HG02870 (cell line): ENCODE measurements at regions not wholly inside any gene's neighbourhood (a gene's known extent, or its start where the extent isn't known, plus 50 kb on each side); places are given as distances from the start of the nearest gene placed in this dataset.

ENCODE experiments used
- ATAC-seq: cut with Tn5 transposase; IDR thresholded peaks from one replicate; pipeline ENCODE4 v1.9.1; 2021; ENCODE audit warnings: mild to moderate bottlenecking, moderate library complexity; ENCODE audit not compliant: unreplicated experiment

DNA sequence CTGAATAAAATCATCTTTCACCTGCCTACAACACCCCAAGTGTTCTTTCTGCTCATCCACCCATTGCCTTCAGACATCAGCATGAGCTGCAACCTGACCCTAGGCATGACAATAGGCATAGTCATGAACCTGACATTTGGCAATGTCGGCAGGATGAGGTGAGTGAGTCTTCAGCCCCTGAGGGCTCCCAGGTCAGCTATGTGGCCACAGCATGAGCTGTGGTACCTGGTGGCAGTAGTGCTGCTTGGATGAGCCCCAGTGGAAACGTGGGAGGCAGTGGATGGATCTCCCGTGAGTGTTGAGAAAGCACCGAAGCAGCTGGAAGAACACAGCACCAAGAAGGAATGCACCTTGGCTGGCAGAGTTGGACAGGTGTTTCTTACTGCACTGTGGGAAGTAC, 334.8 kb upstream of the FAR2 start:
- no peak for ATAC-seq

GRCh38 chr12:28817524-28817923, 331.6 kb upstream of the FAR2 start:
- ATAC-seq, result no peak

GRCh38 chr12:28824193-28824846, 324.8 kb upstream of the FAR2 start:
- ATAC-seq, result no peak

GRCh38 chr12:28824849-28825248, 324.2 kb upstream of the FAR2 start:
- ATAC-seq, result no peak

GRCh38 chr12:28826766-28827165, 322.3 kb upstream of the FAR2 start:
- ATAC-seq, result no peak

GRCh38 chr12:28827861-28828260, 321.2 kb upstream of the FAR2 start:
- no peak for ATAC-seq

DNA sequence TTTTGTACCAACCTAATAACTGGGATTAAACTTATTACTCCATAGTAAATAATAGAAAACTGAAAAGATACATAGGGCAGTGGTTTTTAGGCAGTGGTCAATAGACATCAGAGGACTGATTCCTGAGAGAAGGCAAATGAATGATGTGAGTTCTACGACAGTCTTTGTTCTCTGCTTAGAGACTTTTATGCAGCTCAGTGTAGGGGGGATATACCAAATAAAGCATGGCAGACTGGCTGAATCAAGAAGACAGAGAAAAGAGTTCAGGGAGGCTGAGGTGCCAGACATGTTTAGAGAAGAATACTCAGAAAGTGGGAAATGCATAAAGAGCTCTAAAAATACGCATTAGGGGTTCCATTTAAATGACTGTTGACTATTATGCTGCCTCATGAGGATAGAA, 320.8 kb upstream of the FAR2 start:
- ATAC-seq, result no peak

DNA sequence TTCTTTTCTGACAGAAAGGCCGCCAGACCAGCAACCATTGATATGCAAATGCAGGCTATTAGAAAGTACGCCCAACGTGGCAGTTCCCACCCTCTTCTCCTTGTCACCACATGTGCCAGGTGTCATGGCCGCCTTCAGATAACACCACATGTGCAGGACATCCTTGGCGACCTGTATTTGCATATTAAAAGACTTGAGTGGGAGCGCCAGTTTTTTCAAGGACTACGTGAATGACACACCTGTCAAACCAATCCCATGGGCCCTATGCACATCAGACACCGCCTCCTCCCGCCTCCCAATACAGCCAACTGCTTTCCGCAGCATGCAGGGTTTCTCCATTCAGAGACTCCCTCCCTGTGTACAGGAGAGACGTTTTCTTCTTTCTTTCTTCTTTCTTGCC, 318.6 kb upstream of the FAR2 start:
- no peak for ATAC-seq

- no peak for ATAC-seq
Measured at GRCh38 chr12:28844718-28845117, 304.4 kb upstream of the FAR2 start.

- no peak for ATAC-seq
Measured at GRCh38 chr12:28851781-28852180, 297.3 kb upstream of the FAR2 start.

DNA sequence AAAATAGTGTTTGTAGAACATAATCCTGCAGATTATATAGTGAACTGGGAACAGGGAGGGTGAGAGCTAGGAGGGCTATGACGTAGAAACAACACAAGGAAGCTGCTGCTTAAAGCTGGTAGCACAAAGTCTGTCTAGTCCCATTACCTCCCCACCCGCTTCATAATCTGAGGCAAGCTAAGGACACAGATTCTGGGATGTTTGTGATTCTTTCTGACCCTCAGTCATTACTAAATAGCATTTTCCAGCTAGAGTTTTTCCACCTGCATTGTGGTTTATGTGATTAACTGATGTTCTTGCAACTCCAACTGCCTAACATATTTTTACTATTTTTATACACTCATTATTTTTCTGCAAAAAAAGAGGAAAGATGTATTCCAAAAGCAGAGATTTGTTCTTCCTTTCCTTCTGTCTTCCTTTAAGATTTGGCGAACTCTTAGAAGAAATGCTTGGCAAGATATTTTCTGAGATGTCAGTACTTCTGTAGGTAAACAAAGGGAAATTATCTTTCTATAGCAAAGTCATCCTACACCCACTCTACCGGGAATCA, 293.2 kb upstream of the FAR2 start:
- ATAC-seq, result no peak

DNA sequence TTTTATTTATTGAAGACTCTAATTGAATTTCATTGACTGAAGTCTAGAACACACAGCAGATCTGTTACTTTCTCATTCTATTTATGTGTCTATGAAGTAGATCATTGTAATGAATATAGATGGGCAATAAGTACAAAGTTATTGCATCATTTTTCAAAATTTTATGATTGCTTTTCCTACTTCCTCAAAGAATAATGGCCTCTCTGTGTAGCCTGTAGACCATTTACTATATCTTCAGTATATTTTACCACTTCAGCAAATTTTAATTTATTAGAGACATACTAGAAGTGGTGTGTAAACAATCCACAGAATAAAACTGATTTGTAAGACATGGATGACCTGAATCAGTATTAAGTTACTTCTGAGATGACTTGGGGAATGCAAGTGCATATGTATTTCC, 291.7 kb upstream of the FAR2 start:
- no peak for ATAC-seq

GRCh38 chr12:28859551-28859950, 289.5 kb upstream of the FAR2 start:
- ATAC-seq, result no peak

- ATAC-seq, result no peak
Measured at GRCh38 chr12:28865776-28866175, 283.3 kb upstream of the FAR2 start.

DNA sequence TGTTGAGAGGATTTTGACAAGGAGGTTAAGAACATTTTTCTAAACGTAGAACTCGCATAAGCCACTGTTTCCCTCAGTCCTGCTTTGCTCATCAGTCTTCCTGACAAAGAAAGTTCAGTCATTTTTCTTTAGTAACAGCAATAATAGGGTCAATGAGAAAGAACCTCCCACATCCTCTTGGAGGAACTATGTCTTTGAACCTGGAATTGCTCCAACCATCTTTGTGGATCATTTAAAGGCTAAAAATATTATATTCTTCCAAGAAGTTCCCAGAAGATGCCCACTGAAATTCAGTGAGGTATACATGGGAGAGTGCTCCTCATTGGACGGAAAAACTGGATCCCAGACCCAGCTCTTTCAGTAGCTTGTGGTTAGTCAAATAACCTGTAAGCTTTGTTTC, 282.8 kb upstream of the FAR2 start:
- no peak for ATAC-seq

GRCh38 chr12:28866715-28867503, 282.2 kb upstream of the FAR2 start:
- ATAC-seq, result no peak

DNA sequence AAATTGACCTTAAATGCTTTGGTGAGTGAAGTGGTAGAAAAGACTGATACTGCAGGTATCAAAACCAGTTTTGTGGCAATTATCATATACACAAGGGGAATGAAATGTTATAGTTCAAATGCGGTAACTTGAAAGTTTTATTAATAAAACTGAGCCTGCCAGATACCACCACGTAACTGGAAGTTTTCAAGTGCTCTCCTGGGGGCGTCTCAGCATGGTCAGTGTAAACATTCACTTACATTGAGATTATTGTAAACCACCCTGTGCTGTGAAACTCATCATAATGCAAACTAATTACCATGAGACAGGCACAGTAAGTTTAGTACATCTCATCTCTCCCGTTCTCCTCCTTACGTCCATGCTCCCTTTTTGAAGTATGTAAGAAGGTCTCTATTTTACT, 280.7 kb upstream of the FAR2 start:
- ATAC-seq, result no peak

DNA sequence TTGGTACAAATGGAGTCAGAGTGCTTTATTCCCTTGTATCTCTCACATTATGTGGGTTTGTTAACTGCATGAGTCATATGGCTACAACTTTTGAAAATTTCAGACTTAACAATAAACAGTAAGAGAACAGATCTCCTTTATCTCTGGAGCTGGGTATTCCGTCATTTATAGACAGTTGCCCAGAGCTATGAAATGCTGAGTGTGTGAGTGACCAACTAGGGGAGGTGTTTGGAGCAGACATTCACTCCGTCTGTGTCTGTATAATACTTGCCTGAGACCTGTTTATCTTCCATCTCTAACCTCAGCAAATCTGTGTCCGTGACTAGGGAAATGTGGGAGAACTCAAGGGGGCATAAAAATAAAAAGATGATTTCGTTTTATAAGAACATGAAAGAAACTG, 279.9 kb upstream of the FAR2 start:
- no peak for ATAC-seq

- no peak for ATAC-seq
Measured at GRCh38 chr12:28870839-28871440, 278.1 kb upstream of the FAR2 start.

- no peak for ATAC-seq
Measured at GRCh38 chr12:28872654-28873268, 276.3 kb upstream of the FAR2 start.

GRCh38 chr12:28874758-28875157, 274.3 kb upstream of the FAR2 start:
- ATAC-seq, result no peak
